ENCODE measurements at regions not wholly inside any gene's neighbourhood (a gene's known extent, or its start where the extent isn't known, plus 50 kb on each side); places are given as distances from the start of the nearest gene placed in this dataset.

DNA sequence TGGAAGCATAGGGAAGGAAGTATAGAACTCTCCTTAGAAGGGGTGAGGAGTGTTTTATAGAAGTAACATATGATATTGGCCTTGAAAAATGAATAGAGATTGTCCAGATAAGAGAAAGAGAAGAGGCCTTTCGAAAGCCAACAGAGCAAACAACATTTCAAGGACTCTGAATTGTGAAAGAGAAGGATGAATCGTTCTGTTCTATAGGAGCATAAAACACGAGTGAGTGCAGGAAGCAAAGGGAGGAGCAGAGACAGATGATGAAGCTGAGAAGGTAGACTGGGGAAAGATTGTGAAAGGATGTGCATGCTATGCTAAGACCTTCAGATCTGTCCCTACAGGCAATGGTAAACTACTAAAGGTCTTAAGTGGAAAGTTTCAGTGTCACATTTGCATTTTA lies 271.0 kb downstream of the TMEM161B start:
- Mint-ChIP-seq H3K9me3 (peaks cover 6% of the 10 kb centered on the region), H3K27ac (no peak overlapping the region), H3K4me3 (no peak overlapping the region), H3K4me1 (no peaks in the 10 kb centered on the region), H3K27me3 (no peaks in the 10 kb centered on the region), H3K36me3 (ENCODE audit: low read depth) (no peaks in the 10 kb centered on the region)
- ChIA-PET CTCF (no interaction called here), POLR2A (no interaction called here)
- DNase-seq: no peak

GRCh38 chr5:87966213-87966612 lies 302.4 kb downstream of the TMEM161B start:
- H3K4me3 Mint-ChIP-seq: no peak overlapping the region
- H3K4me1 Mint-ChIP-seq: no peaks in the 10 kb centered on the region
- no peak overlapping the region for H3K27ac Mint-ChIP-seq
- H3K36me3 Mint-ChIP-seq (ENCODE audit: low read depth): no peaks in the 10 kb centered on the region
- no peaks in the 10 kb centered on the region for H3K9me3 Mint-ChIP-seq
- ChIA-PET CTCF (no interaction called here), POLR2A (no interaction called here)
- DNase-seq: no peak
- H3K27me3 Mint-ChIP-seq: no peaks in the 10 kb centered on the region

DNA sequence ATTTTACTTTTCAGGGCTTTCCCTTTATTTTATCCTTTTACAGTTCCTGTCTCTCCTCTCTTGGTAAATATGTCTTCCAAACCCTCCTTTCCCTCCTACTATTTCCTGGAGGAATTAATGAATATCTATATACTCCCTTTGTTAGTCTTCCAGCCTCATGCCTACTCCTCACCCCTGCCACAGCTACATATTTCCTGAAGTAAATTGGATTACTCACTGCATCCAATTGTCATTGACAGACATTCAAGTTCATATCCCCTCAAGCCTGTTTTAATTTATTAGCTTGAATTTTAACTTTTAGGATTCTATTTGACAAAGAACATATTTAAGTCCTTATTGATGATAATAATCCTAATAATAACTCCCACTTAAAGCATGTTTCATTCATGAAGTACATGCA lies 314.5 kb downstream of the TMEM161B start:
- POLR2A ChIA-PET: no interaction called here
- no peak overlapping the region for H3K4me3 Mint-ChIP-seq

DNA sequence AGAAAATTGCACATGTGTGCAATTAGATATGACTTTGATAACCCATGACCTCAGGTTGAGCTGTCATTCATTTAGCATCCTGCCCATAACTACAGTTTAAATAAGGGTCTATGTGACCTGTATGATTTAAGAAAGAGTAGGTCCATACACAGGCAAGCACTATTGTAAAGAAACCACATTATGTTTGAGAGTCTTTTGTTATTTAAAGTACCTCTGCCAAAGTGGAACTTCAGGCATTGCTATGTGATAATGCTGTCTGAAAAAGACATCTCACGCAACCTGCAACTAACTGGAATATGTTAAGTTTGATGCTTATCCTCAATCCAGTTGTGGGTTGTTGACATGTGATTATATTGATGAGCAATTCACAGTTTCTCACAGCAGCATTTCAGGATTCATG lies 317.0 kb downstream of the TMEM161B start:
- ChIA-PET CTCF (no interaction called here), POLR2A (no interaction called here)
- no peaks in the 10 kb centered on the region for H3K27me3 Mint-ChIP-seq

More for the DNA sequence above, 314.5 kb downstream of the TMEM161B start:
- DNase-seq: no peak
- no peaks in the 10 kb centered on the region for H3K4me1 Mint-ChIP-seq
- H3K9me3 Mint-ChIP-seq: no peaks in the 10 kb centered on the region
- H3K27me3 Mint-ChIP-seq: no peaks in the 10 kb centered on the region
- CTCF ChIA-PET: no interaction called here
- H3K27ac Mint-ChIP-seq: no peak overlapping the region
- H3K36me3 Mint-ChIP-seq (ENCODE audit: low read depth): no peaks in the 10 kb centered on the region

DNA sequence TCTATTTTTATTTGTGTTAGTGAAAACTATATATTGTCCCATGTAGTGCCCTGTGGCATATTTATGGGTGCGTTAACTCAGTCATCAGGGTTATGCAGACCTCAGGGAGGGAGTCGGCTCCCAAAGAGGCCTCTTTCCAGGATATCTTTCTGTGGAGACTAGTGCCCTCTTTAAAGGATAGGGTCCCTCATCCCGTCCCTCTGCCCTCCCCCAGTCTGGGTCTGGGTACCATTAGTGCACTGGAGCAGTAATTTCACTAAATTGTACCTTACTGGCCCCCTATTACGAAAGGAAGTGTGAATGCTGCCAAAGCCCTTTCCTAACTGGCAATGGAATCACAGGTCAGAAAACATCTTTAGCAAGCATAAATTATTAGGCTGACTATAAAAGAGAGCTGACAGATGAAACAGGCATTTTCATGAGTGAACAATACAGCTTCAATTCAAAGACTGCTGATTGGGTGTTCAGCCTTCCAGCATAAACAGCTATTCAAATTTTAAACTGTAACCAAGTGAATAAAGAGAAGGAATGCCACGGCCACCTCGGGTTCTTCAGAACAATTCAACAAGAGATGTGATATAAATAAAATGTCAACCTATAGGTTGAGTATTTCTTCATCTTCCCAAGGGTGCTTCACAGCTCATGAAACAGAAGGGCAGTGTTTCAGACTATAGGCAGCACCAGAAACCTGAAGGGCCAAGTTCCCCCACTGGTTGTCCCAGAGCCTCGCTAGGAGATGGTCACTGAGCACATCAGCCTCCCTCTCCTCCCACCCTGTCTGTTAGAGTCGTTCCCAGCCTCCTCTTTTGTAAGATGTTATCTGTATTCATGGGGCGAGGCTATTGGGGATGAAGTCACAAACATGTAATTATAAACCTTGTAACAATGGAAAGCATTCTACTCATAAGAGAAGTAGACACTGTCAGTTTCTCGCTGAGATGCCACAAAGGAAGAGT lies 318.7 kb downstream of the TMEM161B start:
- Mint-ChIP-seq H3K36me3 (ENCODE audit: low read depth) (no peaks in the 10 kb centered on the region), H3K27me3 (no peaks in the 10 kb centered on the region), H3K4me3 (no peak overlapping the region), H3K9me3 (no peaks in the 10 kb centered on the region), H3K27ac (no peak overlapping the region), H3K4me1 (no peaks in the 10 kb centered on the region)
- no peak for DNase-seq
- CTCF ChIA-PET: no interaction called here
- POLR2A ChIA-PET: no interaction called here

More for the DNA sequence above, 317.0 kb downstream of the TMEM161B start:
- H3K4me1 Mint-ChIP-seq: no peaks in the 10 kb centered on the region
- H3K36me3 Mint-ChIP-seq (ENCODE audit: low read depth): no peaks in the 10 kb centered on the region
- H3K27ac Mint-ChIP-seq: no peak overlapping the region
- H3K4me3 Mint-ChIP-seq: no peak overlapping the region
- no peak for DNase-seq
- no peaks in the 10 kb centered on the region for H3K9me3 Mint-ChIP-seq

DNA sequence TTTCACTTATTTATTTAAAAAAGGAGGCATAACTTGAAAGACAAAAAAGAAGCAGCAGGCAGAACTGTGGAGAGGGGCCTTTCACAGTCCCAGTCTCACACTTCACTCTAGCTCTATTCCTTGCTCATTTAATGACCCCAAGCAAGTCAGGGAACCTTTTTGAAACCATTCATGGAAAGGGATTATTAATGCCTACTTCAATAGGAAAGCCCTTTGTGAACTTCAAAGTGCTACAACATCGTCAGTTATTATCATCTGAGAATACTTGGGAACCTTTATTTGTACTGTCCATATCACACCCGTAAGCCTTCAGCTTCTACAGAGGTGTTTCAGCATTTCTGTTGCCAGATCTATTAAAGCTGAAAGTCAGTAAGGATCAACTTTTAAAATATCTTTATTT lies 320.2 kb downstream of the TMEM161B start:
- POLR2A ChIA-PET: no interaction called here
- CTCF ChIA-PET: no interaction called here
- no peak for DNase-seq
- Mint-ChIP-seq H3K36me3 (ENCODE audit: low read depth) (no peaks in the 10 kb centered on the region), H3K4me1 (no peaks in the 10 kb centered on the region), H3K9me3 (no peaks in the 10 kb centered on the region), H3K27ac (no peak overlapping the region), H3K4me3 (no peak overlapping the region), H3K27me3 (no peaks in the 10 kb centered on the region)

- Mint-ChIP-seq H3K9me3 (no peaks in the 10 kb centered on the region), H3K27ac (no peak overlapping the region), H3K36me3 (ENCODE audit: low read depth) (no peaks in the 10 kb centered on the region), H3K4me3 (no peak overlapping the region), H3K4me1 (no peaks in the 10 kb centered on the region), H3K27me3 (no peaks in the 10 kb centered on the region)
- DNase-seq: no peak
- ChIA-PET CTCF (no interaction called here), POLR2A (no interaction called here)
Measured at GRCh38 chr5:87946271-87946670, 322.4 kb downstream of the TMEM161B start.

GRCh38 chr5:87945286-87945650 lies 323.4 kb downstream of the TMEM161B start:
- Mint-ChIP-seq H3K4me3 (no peak overlapping the region), H3K4me1 (no peaks in the 10 kb centered on the region), H3K27me3 (no peaks in the 10 kb centered on the region), H3K27ac (no peak overlapping the region), H3K36me3 (ENCODE audit: low read depth) (no peaks in the 10 kb centered on the region), H3K9me3 (no peaks in the 10 kb centered on the region)
- ChIA-PET CTCF (no interaction called here), POLR2A (no interaction called here)
- DNase-seq: no peak

DNA sequence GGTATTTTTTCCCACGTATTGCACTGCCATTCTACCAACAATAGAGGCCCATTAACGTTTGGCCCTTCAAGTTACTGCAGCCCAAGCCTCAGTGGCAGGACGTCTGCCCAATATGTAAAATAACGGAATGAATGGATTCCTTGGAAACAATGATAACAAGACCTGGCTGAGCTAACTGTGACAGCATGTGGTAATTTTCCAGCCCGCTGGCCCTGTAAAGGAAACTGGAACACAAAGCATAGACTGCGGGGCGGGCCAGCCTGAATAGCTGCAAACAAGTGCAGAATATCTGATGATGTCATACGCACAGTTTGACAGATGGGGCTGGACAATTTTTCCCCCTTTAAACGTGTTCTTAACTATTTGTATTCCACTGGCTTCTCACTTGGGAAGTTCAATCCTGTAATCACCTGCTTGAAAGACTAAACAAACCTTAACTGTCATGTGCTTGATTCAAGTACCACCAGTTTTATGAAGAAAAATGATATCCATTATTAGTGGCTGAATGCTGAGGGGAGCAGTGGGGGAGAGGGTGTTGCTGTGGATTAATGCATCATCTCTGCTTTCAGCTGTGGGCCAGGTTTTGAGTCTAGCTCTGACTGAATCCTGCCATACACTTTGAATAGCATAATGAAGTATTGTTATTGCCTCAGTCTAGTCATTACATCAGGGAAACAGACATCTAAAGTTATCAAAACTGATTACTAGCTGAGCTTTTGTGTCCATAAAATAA lies 323.9 kb downstream of the TMEM161B start:
- Mint-ChIP-seq H3K27ac (no peak overlapping the region), H3K9me3 (no peaks in the 10 kb centered on the region), H3K27me3 (no peaks in the 10 kb centered on the region), H3K4me1 (no peaks in the 10 kb centered on the region), H3K36me3 (ENCODE audit: low read depth) (no peaks in the 10 kb centered on the region), H3K4me3 (no peak overlapping the region)
- DNase-seq: no peak
- CTCF ChIA-PET: no interaction called here
- POLR2A ChIA-PET: no interaction called here

DNA sequence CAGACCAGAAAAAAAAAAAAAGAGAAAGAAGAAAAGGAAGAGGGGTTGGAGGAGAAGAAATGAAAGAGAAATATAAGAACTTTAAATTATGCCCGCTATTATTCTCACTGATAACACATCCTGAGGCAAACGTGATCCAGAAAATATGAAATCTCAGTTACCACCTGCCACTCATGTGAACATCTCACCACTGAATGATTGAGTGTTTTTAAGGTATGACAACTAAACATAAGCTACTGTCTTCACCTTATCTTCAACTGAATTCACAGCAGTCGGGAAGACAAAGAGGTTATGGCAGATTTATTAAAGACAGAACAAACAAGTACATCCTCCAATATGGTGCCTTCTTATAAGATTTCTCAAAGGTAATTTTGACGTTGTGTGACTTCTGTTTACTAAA lies 327.9 kb downstream of the TMEM161B start:
- H3K27me3 Mint-ChIP-seq: no peaks in the 10 kb centered on the region
- no peaks in the 10 kb centered on the region for H3K4me1 Mint-ChIP-seq
- H3K4me3 Mint-ChIP-seq: no peak overlapping the region
- DNase-seq: no peak
- no peaks in the 10 kb centered on the region for H3K36me3 Mint-ChIP-seq (ENCODE audit: low read depth)
- POLR2A ChIA-PET: no interaction called here
- CTCF ChIA-PET: no interaction called here
- no peaks in the 10 kb centered on the region for H3K9me3 Mint-ChIP-seq
- H3K27ac Mint-ChIP-seq: no peak overlapping the region

GRCh38 chr5:87936667-87937066 lies 332.0 kb downstream of the TMEM161B start:
- no peak overlapping the region for H3K4me3 Mint-ChIP-seq
- H3K27me3 Mint-ChIP-seq: no peaks in the 10 kb centered on the region
- ChIA-PET CTCF (no interaction called here), POLR2A (no interaction called here)
- no peak overlapping the region for H3K27ac Mint-ChIP-seq
- DNase-seq: no peak
- no peaks in the 10 kb centered on the region for H3K9me3 Mint-ChIP-seq
- no peaks in the 10 kb centered on the region for H3K4me1 Mint-ChIP-seq
- no peaks in the 10 kb centered on the region for H3K36me3 Mint-ChIP-seq (ENCODE audit: low read depth)

DNA sequence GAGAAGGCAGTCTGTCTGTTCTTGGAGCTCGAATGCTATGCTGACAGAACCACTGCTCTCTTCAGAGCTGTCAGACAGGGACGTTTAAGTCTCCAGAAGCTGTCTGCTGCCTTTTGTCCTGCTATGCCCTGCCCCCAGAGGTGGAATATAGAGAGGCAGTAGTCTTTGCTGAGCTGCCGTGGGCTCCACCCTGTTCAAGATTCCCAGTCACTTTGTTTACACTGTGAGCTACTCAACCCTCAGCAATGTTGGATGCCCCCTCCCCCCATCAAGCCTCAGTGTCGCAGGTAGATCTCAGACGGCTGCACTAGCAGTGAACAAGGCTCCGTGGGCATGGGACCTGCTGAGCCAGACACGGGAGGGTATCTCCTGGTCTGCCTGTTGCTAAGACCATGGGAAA lies 344.2 kb downstream of the TMEM161B start:
- ChIA-PET CTCF (no interaction called here), POLR2A (no interaction called here)
- Mint-ChIP-seq H3K9me3 (peaks cover 3% of the 10 kb centered on the region), H3K4me1 (no peaks in the 10 kb centered on the region), H3K4me3 (no peak overlapping the region), H3K27me3 (no peaks in the 10 kb centered on the region), H3K27ac (no peak overlapping the region), H3K36me3 (ENCODE audit: low read depth) (no peaks in the 10 kb centered on the region)
- no peak for DNase-seq

DNA sequence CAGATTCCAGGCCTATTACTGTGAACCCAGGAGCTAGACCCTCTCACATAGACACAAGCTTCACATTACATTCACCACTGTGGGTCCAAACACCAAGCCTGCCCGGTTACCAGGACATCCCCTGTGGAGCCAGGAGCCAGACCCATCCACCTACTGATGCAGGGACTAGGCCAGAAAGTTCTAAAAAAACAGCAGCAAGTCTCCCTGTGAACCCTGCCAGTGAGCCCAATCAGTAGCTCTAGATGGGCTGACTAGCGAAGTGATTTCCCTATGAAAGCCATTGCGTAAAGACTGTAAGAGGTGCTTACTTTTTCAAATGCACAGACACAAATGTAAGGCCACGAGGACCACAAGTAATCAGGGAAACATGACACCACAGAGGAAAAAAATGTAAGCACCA lies 352.3 kb downstream of the TMEM161B start:
- no peaks in the 10 kb centered on the region for H3K9me3 Mint-ChIP-seq
- CTCF ChIA-PET: no interaction called here

GRCh38 chr5:87912419-87912818 lies 356.2 kb downstream of the TMEM161B start:
- Mint-ChIP-seq H3K36me3 (ENCODE audit: low read depth) (no peaks in the 10 kb centered on the region), H3K4me1 (no peaks in the 10 kb centered on the region), H3K27me3 (no peaks in the 10 kb centered on the region), H3K27ac (no peak overlapping the region), H3K9me3 (no peaks in the 10 kb centered on the region), H3K4me3 (no peak overlapping the region)
- DNase-seq: no peak
- ChIA-PET CTCF (no interaction called here), POLR2A (no interaction called here)

More for the DNA sequence above, 352.3 kb downstream of the TMEM161B start:
- POLR2A ChIA-PET: no interaction called here
- Mint-ChIP-seq H3K27me3 (no peaks in the 10 kb centered on the region), H3K27ac (no peak overlapping the region), H3K4me3 (no peak overlapping the region), H3K36me3 (ENCODE audit: low read depth) (no peaks in the 10 kb centered on the region), H3K4me1 (no peaks in the 10 kb centered on the region)
- no peak for DNase-seq

Measured in activated CD4-positive, alpha-beta T cell treated with anti-CD3 and anti-CD28 coated beads, Interleukin-2, amount 10 ng/mL, durations not matched to agents 7 days and 5 days (primary cell).